Pancreas (tissue), 10 donors: ENCODE measurements at regions not wholly inside any gene's neighbourhood (a gene's known extent, or its start where the extent isn't known, plus 50 kb on each side); places are given as distances from the start of the nearest gene placed in this dataset.

Experiments used
- ATAC-seq, 4 donors: fragments of 200-7000 bp; cut with Tn5 transposase; one replicate each; pipeline versions ENCODE4 v1.8.0 to v1.9.1; 2020; ENCODE audit warnings: mild to moderate bottlenecking in 4 of 4, moderate library complexity in 4 of 4
- DNase-seq, 6 donors: peaks; one replicate each; pipeline ENCODE4 v3.0.0-alpha.2; 2020
- FAIRE-seq: peaks from 2 replicates; lab custom pipeline; 2012; peaks lifted over from hg19 to GRCh38; lab: Jason Lieb, UNC
- H3K27ac ChIP-seq, 4 donors: fragments of 200-600 bp; sonication (generic); 1 replicate in 3 of 4; 2 replicates in 1 of 4; pipeline versions ENCODE4 v1.5.0 to v1.8.0; 2020
- H3K27me3 ChIP-seq, 4 donors: fragments of 200-600 bp; one replicate each; pipeline ENCODE4 v1.8.0; 2021
- H3K36me3 ChIP-seq, 3 donors: fragments of 200-600 bp; sonication (generic) in 1 of 3; one replicate each; pipeline versions ENCODE4 v1.5.0 to v1.8.0; 2020 to 2021
- H3K4me1 ChIP-seq, 3 donors: fragments of 200-600 bp; one replicate each; pipeline ENCODE4 v1.8.0; 2021
- H3K4me3 ChIP-seq, 4 donors: fragments of 200-600 bp; sonication (generic) in 2 of 4; one replicate each; pipeline versions ENCODE4 v1.5.0 to v1.8.0; 2020 to 2021
- H3K9me3 ChIP-seq, 4 donors: fragments of 200-600 bp; one replicate each; pipeline ENCODE4 v1.8.0; 2021
- WGBS, 2 donors: extraction: QIAGEN DNeasy Blood & Tissue Kit; methylation state at CpG; one replicate each; pipeline ENCODE4 v1.1.7; 2013; 5-methylcytosine and 5-hydroxymethylcytosine counted together
- intact Hi-C, 3 donors: fragments of 100-400 bp; cut with DNase I; formaldehyde crosslinking; loops; one replicate each; pipeline versions ENCODE4 v1.11.1 to v1.14.2; 2022
- TF ChIP-seq, protein P1 (sequence below), 4 donors: fragments of 200-600 bp; sonication (generic) in 3 of 4; IDR thresholded peaks; one replicate each; pipeline versions ENCODE4 v1.5.0 to v1.8.0; 2021; ENCODE audit warnings: antibody characterized with exemption in 4 of 4
- donor health status: healthy with polysubstance abuse.
- donor health status: DM: no; HTN: no; CAD: no; lungs with moderate emphysema.
- donor health status: DM: no; HTN: no; CAD: no.
- donor health status: control.
- donor health status: control.
- donor health status: Bipolar disorder and iron deficiency.
- donor health status: DM: yes; HTN: yes; CAD: no.
- donor health status: DM: no; HTN: no; CAD: no.
- donor health status: DM: no; HTN: no; CAD: no.
- donor health status: DM: yes; HTN: yes; CAD: no.

DNA sequence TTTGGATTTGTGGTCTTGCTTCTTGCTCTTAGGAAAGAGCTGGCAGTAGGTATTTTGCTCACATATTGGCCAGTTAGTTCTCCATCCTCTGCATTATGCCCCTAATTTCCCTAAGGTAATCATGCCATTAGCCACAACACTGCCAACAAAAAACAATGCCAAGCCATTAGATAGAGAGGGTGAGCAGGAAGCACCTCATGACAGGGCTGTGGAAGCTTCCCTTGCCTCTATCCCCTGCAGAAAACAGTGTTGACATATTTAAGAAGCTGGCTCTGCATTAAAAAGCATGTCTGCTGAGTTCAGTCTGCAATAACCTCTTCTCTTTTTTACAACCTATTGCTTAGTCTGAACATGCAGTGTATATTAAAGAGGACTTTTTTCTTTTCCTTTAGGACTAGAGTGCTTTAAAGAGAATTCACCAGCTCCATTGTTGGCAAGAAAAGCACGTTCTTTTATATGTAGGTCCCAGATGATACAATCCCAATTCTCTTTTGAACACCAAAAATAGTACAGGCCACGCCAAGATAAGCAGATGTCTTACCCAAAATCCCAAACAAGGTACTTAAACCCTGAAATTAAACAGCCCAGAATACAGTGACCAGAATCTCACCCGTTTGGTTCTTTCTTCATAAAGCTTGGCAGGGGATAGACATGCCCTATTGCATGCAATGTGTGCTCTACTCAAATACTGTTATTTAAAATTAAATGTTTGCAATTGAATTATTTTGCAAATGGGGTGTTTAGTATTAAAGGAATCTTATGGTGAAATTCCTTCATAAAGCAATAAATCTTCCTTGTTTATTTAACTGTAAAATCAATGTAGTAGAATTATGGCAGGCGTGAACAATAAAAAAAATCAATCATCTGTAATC is 93.7 kb upstream of the UBE3A start:
- FAIRE-seq: no peak
- H3K4me1 ChIP-seq: no peaks in the 10 kb centered on the region
- WGBS, 2 donors: 40 to 60% methylated on average over 4 of the region's 4 CpGs

GRCh38 chr15:25529774-25530173 is 91.0 kb upstream of the UBE3A start:
- Histone ChIP-seq H3K36me3 (no peaks in the 10 kb centered on the region), H3K27ac (no peak overlapping the region), H3K27me3 (no peaks in the 10 kb centered on the region), H3K4me1 (no peaks in the 10 kb centered on the region), H3K4me3 (no peak overlapping the region), H3K9me3 (no peaks in the 10 kb centered on the region)
- DNase-seq (no peak), ATAC-seq (no peak), FAIRE-seq (no peak)
- 66 to 83% methylated on average over 3 of the region's 3 CpGs for WGBS, 2 donors
- TF ChIP-seq, protein P1, sequence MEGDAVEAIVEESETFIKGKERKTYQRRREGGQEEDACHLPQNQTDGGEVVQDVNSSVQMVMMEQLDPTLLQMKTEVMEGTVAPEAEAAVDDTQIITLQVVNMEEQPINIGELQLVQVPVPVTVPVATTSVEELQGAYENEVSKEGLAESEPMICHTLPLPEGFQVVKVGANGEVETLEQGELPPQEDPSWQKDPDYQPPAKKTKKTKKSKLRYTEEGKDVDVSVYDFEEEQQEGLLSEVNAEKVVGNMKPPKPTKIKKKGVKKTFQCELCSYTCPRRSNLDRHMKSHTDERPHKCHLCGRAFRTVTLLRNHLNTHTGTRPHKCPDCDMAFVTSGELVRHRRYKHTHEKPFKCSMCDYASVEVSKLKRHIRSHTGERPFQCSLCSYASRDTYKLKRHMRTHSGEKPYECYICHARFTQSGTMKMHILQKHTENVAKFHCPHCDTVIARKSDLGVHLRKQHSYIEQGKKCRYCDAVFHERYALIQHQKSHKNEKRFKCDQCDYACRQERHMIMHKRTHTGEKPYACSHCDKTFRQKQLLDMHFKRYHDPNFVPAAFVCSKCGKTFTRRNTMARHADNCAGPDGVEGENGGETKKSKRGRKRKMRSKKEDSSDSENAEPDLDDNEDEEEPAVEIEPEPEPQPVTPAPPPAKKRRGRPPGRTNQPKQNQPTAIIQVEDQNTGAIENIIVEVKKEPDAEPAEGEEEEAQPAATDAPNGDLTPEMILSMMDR (IDR thresholded peaks at IDR 0.05): no peak
- intact Hi-C loops: loop anchor here in 1 of 3 donors (10.0 kb wide), 1 partner anchor 55 kb away; no protein-coding TSS in a partner anchor

More for the DNA sequence above, 93.7 kb upstream of the UBE3A start:
- Histone ChIP-seq H3K36me3 (no peaks in the 10 kb centered on the region), H3K4me3 (no peak overlapping the region), H3K27me3 (no peaks in the 10 kb centered on the region), H3K27ac (no peak overlapping the region), H3K9me3 (no peaks in the 10 kb centered on the region)
- intact Hi-C loops: loop anchor here in 1 of 3 donors (10.0 kb wide), 1 partner anchor 58 kb away; no protein-coding TSS in a partner anchor
- TF ChIP-seq, protein P1 (IDR thresholded peaks at IDR 0.05): no peak
- ATAC-seq (no peak), DNase-seq (no peak)

GRCh38 chr15:25527118-25527517 is 88.3 kb upstream of the UBE3A start:
- Histone ChIP-seq H3K4me1 (no peaks in the 10 kb centered on the region), H3K9me3 (no peaks in the 10 kb centered on the region), H3K27ac (no peak overlapping the region), H3K4me3 (no peak overlapping the region), H3K36me3 (no peaks in the 10 kb centered on the region), H3K27me3 (no peaks in the 10 kb centered on the region)
- FAIRE-seq (no peak), ATAC-seq (no peak), DNase-seq (no peak)
- 24 to 39% methylated on average over 3 of the region's 3 CpGs for WGBS, 2 donors
- TF ChIP-seq, protein P1 (IDR thresholded peaks at IDR 0.05): no peak
- intact Hi-C loops: no loop called here

DNA sequence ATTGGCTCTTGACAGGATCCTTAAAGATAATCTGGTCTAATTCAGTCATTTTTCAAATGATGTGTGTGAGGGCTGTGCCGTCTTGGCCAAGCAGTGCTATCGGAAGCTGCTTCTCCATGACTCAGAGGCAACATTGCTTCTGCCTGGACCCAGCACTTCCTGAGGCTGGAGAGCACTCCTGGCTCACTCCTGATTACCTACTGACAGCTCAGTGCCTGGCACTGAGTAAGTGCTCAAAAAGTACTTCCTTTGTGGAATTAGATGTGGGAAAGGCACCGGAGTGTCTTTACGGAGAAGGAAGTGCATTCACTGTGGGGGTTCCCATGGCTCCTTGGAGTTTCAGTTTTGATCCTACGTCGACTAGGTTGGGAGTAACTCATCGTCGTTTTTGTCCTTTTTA is 86.9 kb upstream of the UBE3A start:
- Histone ChIP-seq H3K4me3 (no peak overlapping the region), H3K27me3 (no peaks in the 10 kb centered on the region), H3K9me3 (no peaks in the 10 kb centered on the region), H3K36me3 (no peaks in the 10 kb centered on the region), H3K4me1 (no peaks in the 10 kb centered on the region), H3K27ac (no peak overlapping the region)
- intact Hi-C loops: no loop called here
- WGBS, 2 donors: 63 to 74% methylated on average over 8 of the region's 8 CpGs
- FAIRE-seq (no peak), DNase-seq (no peak), ATAC-seq (no peak)
- TF ChIP-seq, protein P1 (IDR thresholded peaks at IDR 0.05): no peak

GRCh38 chr15:25515633-25516032 is 76.8 kb upstream of the UBE3A start:
- FAIRE-seq: no peak
- Histone ChIP-seq H3K27ac (no peak overlapping the region), H3K4me1 (no peaks in the 10 kb centered on the region), H3K4me3 (no peak overlapping the region), H3K9me3 (no peaks in the 10 kb centered on the region), H3K36me3 (no peaks in the 10 kb centered on the region), H3K27me3 (no peaks in the 10 kb centered on the region)
- no peak for DNase-seq
- ATAC-seq: no peak
- intact Hi-C loops: no loop called here
- WGBS, 2 donors: 72 to 84% methylated on average over 6 of the region's 6 CpGs
- TF ChIP-seq, protein P1 (IDR thresholded peaks at IDR 0.05): no peak
